HepG2 (cell line): ENCODE measurements at regions not wholly inside any gene's neighbourhood (a gene's known extent, or its start where the extent isn't known, plus 50 kb on each side); places are given as distances from the start of the nearest gene placed in this dataset.

ENCODE experiments used
- ATAC-seq: fragments of 200-7000 bp; cut with Tn5 transposase; 3 replicates; pipeline ENCODE4 v1.9.1; 2020; ENCODE audit warnings: mild to moderate bottlenecking, moderate library complexity
- BruUV-seq: library from RNA; stranded (reverse); fragments of 400-500 nt; replicated peaks from 2 replicates; lab custom pipeline; 2021; lab: Mats Ljungman, UMichigan
- CTCF ChIA-PET: fragments of 300-600 bp; formaldehyde crosslinking; extraction: SDS; loops from one replicate; lab custom pipeline; 2021; ENCODE audit warnings: low total read pairs, inconsistent platforms, low intra/inter-chr PET ratio; lab: Yijun Ruan, JAX
- POLR2A ChIA-PET: fragments of 350-600 bp; sonication (Branson Sonifier 250); formaldehyde crosslinking; loops from one replicate; lab custom pipeline; 2020; ENCODE audit warnings: antibody characterized with exemption, inconsistent platforms; lab: Yijun Ruan, JAX
- DNase-seq: peaks from one replicate; pipeline ENCODE4 v3.0.0-alpha.2; 2015; ENCODE audit warnings: low spot score
- FAIRE-seq: peaks from 3 replicates; lab custom pipeline; 2011; peaks lifted over from hg19 to GRCh38; lab: Jason Lieb, UNC
- H2AFZ ChIP-seq: one replicate; pipeline ENCODE4 v1.6.1; 2011; ENCODE audit warnings: low read length, inconsistent platforms
- H3K27ac ChIP-seq: fragments of 300-600 bp; 3 replicates; pipeline ENCODE4 v1.8.0; 2011; ENCODE audit warnings: mixed run types, mild to moderate bottlenecking, mixed read lengths, low read length, inconsistent platforms; ENCODE audit not compliant: insufficient read depth; ENCODE audit errors: extremely low read length
- H3K27me3 ChIP-seq, 2 experiments: fragments of 200-600 bp in 1 of 2; 2 replicates in 1 of 2; 3 replicates in 1 of 2; pipeline versions ENCODE4 v1.6.0 to v1.8.0; 2011; ENCODE audit warnings: low read length in 2 of 2, mild to moderate bottlenecking in 2 of 2, moderate library complexity in 2 of 2, inconsistent platforms in 1 of 2; ENCODE audit not compliant: insufficient read depth in 2 of 2, control insufficient read depth in 1 of 2
- H3K36me3 ChIP-seq, 2 experiments: fragments of 200-600 bp in 1 of 2; replicated peaks in 1 of 2; 2 replicates in 1 of 2; 3 replicates in 1 of 2; pipeline versions ENCODE4 v1.5.1 to v1.8.0; 2011; ENCODE audit warnings: low read length in 2 of 2, inconsistent platforms in 1 of 2; ENCODE audit not compliant: insufficient read depth in 2 of 2, control insufficient read depth in 1 of 2
- H3K4me1 ChIP-seq: 2 replicates; pipeline ENCODE4 v1.5.1; 2012; ENCODE audit warnings: low read length, inconsistent platforms; ENCODE audit not compliant: insufficient read depth
- H3K4me2 ChIP-seq: 2 replicates; pipeline ENCODE4 v1.6.0; 2011; ENCODE audit warnings: low read depth, low read length, inconsistent platforms
- H3K4me3 ChIP-seq, 3 experiments: fragments of 200-600 bp in 1 of 3; sonication (generic), shearing (Covaris generic) in 1 of 3; replicated peaks in 1 of 3; 2 replicates each; pipeline ENCODE4 v1.5.1; 2011 to 2016; ENCODE audit warnings: low read length in 3 of 3, inconsistent platforms in 2 of 3, low read depth in 2 of 3, mild to moderate bottlenecking in 2 of 3, control low read depth in 1 of 3, mixed read lengths in 1 of 3; ENCODE audit not compliant: insufficient read depth in 1 of 3
- H3K79me2 ChIP-seq: one replicate; pipeline ENCODE4 v1.6.1; 2011; ENCODE audit warnings: low read length, inconsistent platforms; ENCODE audit not compliant: insufficient read depth
- H3K9ac ChIP-seq: 2 replicates; pipeline ENCODE4 v1.6.0; 2011; ENCODE audit warnings: mild to moderate bottlenecking, low read depth, low read length, inconsistent platforms; ENCODE audit not compliant: insufficient read depth
- H3K9me3 ChIP-seq: 2 replicates; pipeline ENCODE4 v1.5.1; 2012; ENCODE audit warnings: mild to moderate bottlenecking, low read length
- H4K20me1 ChIP-seq: 2 replicates; pipeline ENCODE4 v1.6.0; 2011; ENCODE audit warnings: inconsistent platforms, mild to moderate bottlenecking, low read length, moderate library complexity; ENCODE audit not compliant: insufficient read depth
- ASH2L ChIP-seq: fragments of 300-600, 200-600 bp; sonication (generic); IDR thresholded peaks from 2 replicates; pipeline ENCODE4 v1.7.0; 2017; ENCODE audit warnings: low read depth, mild to moderate bottlenecking, moderate library complexity, mixed read lengths, low read length; ENCODE audit not compliant: insufficient read length
- BCL6 ChIP-seq: IDR thresholded peaks from 2 replicates; pipeline ENCODE4 v1.6.1; 2016; ENCODE audit warnings: missing genetic modification reagents, missing compliant biosample characterization
- CENPX ChIP-seq: sonication (generic); formaldehyde crosslinking; IDR thresholded peaks from 2 replicates; pipeline ENCODE4 v1.9.0; 2021; ENCODE audit warnings: mild to moderate bottlenecking, missing genetic modification reagents, moderate library complexity
- EZH2 ChIP-seq: conservative IDR thresholded peaks from 2 replicates; pipeline ENCODE4 v1.6.1; 2012; ENCODE audit warnings: mild to moderate bottlenecking, low read depth, low read length, moderate library complexity
- HDAC2 ChIP-seq: sonication (generic); formaldehyde crosslinking; IDR thresholded peaks from 2 replicates; pipeline ENCODE4 v1.4.0; 2020; ENCODE audit warnings: missing genetic modification reagents
- HNRNPK ChIP-seq: fragments of 200-400 bp; formaldehyde crosslinking; IDR thresholded peaks from 2 replicates; pipeline ENCODE4 v1.6.1; 2018; ENCODE audit warnings: low read length, low read depth, moderate library complexity, mild to moderate bottlenecking; ENCODE audit not compliant: poor library complexity, severe bottlenecking
- KLF15 ChIP-seq: sonication (generic); formaldehyde crosslinking; IDR thresholded peaks from 2 replicates; pipeline ENCODE4 v1.8.1; 2023; ENCODE audit warnings: borderline replicate concordance, mild to moderate bottlenecking, inconsistent platforms, missing genetic modification reagents, mixed read lengths
- NR2C2 ChIP-seq: sonication (generic); formaldehyde crosslinking; IDR thresholded peaks from 2 replicates; pipeline ENCODE4 v1.4.0; 2020; ENCODE audit warnings: missing genetic modification reagents, mild to moderate bottlenecking, moderate library complexity, borderline replicate concordance
- TOPORS ChIP-seq: sonication (generic); formaldehyde crosslinking; IDR thresholded peaks from 2 replicates; pipeline ENCODE4 v1.8.0; 2023; ENCODE audit warnings: mild to moderate bottlenecking, missing genetic modification reagents
- ZNF20 ChIP-seq: sonication (generic); formaldehyde crosslinking; IDR thresholded peaks from 2 replicates; pipeline ENCODE4 v1.4.0; 2020; ENCODE audit warnings: mild to moderate bottlenecking, moderate library complexity, missing genetic modification reagents
- ZNF225 ChIP-seq: sonication (generic); formaldehyde crosslinking; IDR thresholded peaks from 2 replicates; pipeline ENCODE4 v1.4.0; 2020; ENCODE audit warnings: mild to moderate bottlenecking, missing genetic modification reagents
- ZNF260 ChIP-seq: sonication (generic); formaldehyde crosslinking; IDR thresholded peaks from 2 replicates; pipeline ENCODE4 v1.4.0; 2020; ENCODE audit warnings: missing genetic modification reagents, low read depth, mild to moderate bottlenecking, borderline replicate concordance
- ZNF296 ChIP-seq: sonication (generic); formaldehyde crosslinking; conservative IDR thresholded peaks from 2 replicates; pipeline ENCODE4 v1.5.0; 2020; ENCODE audit warnings: mild to moderate bottlenecking, missing genetic modification reagents
- ZNF629 ChIP-seq: sonication (generic); formaldehyde crosslinking; conservative IDR thresholded peaks from 2 replicates; pipeline ENCODE4 v1.5.0; 2020; ENCODE audit warnings: missing genetic modification reagents
- ZNF891 ChIP-seq: sonication (generic); formaldehyde crosslinking; IDR thresholded peaks from 2 replicates; pipeline ENCODE4 v1.5.0; 2020; ENCODE audit warnings: mild to moderate bottlenecking, missing genetic modification reagents
- WGBS: methylation state at CpG from one replicate; pipeline ENCODE4 v1.1.6; 2017; ENCODE audit warnings: low lambda C conversion rate; 5-methylcytosine and 5-hydroxymethylcytosine counted together
- in situ Hi-C: cut with HindIII; loops from 2 replicates; pipeline ENCODE4 v1.10.0; 2017; ENCODE audit warnings: low pct_unique_long_range_greater_than_20kb; ENCODE audit not compliant: extremely low pct_ligation_motif_present
- intact Hi-C: fragments of 100-400 bp; cut with micrococcal nuclease; formaldehyde crosslinking; loops from one replicate; pipeline ENCODE4 v1.10.0; 2022; ENCODE audit not compliant: unreplicated experiment
- TF ChIP-seq, protein P1 (sequence below): sonication (generic); formaldehyde crosslinking; IDR thresholded peaks from 2 replicates; pipeline ENCODE4 v1.4.0; 2020; ENCODE audit warnings: mild to moderate bottlenecking, missing genetic modification reagents, borderline replicate concordance
- TF ChIP-seq, protein P2 (sequence below): sonication (generic); formaldehyde crosslinking; IDR thresholded peaks from 2 replicates; pipeline ENCODE4 v1.4.0; 2020; ENCODE audit warnings: missing genetic modification reagents, borderline replicate concordance

DNA sequence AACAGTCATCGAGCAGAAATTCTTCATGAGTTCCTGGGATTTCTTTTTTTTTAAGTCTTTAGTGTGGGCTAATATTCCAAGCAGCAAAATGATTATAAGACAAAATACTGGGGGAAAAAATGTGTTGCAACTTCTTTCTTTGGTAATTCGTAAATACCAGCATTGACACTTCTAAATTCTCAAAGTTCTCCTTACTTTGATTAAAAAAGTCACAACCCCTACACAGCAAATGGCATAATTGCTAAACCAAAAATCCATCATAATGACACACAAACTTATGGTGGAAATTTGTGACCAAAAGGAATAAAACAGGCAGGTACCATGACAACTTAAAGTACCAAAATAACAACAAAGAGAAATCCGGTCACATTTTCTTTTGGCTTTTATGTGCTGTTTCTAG is 585.2 kb upstream of the PKN2 start:
- DNase-seq, result no peak
- CTCF ChIA-PET, result no interaction called here
- H3K4me3 ChIP-seq, result no peak overlapping the region
- no peak for FAIRE-seq
- no peak for ATAC-seq
- intact Hi-C loops (no loop called here), in situ Hi-C loops (no loop called here)
- H3K9me3 ChIP-seq, result no peaks in the 10 kb centered on the region
- H2AFZ ChIP-seq, result no peak overlapping the region
- POLR2A ChIA-PET, result no interaction called here
- no peak overlapping the region for H3K4me2 ChIP-seq
- H3K4me1 ChIP-seq, result no peaks in the 10 kb centered on the region
- WGBS, result 20% methylated on average over 3 of the region's 3 CpGs
- no peaks in the 10 kb centered on the region for H3K79me2 ChIP-seq
- H3K27me3 ChIP-seq, result no peaks in the 10 kb centered on the region
- H3K9ac ChIP-seq, result no peak overlapping the region
- no peaks in the 10 kb centered on the region for H4K20me1 ChIP-seq
- H3K36me3 ChIP-seq, result no peaks in the 10 kb centered on the region
- H3K27ac ChIP-seq, result no peak overlapping the region
- no peak for TF ChIP-seq ZNF20 (CRISPR knock-in tag)
- no peak for TF ChIP-seq ZNF225 (CRISPR knock-in tag)
- TF ChIP-seq NR2C2 (CRISPR knock-in tag), result no peak
- TF ChIP-seq, protein P1, sequence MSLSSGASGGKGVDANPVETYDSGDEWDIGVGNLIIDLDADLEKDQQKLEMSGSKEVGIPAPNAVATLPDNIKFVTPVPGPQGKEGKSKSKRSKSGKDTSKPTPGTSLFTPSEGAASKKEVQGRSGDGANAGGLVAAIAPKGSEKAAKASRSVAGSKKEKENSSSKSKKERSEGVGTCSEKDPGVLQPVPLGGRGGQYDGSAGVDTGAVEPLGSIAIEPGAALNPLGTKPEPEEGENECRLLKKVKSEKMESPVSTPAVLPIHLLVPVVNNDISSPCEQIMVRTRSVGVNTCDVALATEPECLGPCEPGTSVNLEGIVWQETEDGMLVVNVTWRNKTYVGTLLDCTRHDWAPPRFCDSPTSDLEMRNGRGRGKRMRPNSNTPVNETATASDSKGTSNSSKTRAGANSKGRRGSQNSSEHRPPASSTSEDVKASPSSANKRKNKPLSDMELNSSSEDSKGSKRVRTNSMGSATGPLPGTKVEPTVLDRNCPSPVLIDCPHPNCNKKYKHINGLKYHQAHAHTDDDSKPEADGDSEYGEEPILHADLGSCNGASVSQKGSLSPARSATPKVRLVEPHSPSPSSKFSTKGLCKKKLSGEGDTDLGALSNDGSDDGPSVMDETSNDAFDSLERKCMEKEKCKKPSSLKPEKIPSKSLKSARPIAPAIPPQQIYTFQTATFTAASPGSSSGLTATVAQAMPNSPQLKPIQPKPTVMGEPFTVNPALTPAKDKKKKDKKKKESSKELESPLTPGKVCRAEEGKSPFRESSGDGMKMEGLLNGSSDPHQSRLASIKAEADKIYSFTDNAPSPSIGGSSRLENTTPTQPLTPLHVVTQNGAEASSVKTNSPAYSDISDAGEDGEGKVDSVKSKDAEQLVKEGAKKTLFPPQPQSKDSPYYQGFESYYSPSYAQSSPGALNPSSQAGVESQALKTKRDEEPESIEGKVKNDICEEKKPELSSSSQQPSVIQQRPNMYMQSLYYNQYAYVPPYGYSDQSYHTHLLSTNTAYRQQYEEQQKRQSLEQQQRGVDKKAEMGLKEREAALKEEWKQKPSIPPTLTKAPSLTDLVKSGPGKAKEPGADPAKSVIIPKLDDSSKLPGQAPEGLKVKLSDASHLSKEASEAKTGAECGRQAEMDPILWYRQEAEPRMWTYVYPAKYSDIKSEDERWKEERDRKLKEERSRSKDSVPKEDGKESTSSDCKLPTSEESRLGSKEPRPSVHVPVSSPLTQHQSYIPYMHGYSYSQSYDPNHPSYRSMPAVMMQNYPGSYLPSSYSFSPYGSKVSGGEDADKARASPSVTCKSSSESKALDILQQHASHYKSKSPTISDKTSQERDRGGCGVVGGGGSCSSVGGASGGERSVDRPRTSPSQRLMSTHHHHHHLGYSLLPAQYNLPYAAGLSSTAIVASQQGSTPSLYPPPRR (CRISPR knock-in tag), result no peak
- no peak for TF ChIP-seq ZNF260
- no peak for TF ChIP-seq HNRNPK
- TF ChIP-seq ZNF296 (CRISPR knock-in tag), result no peak
- no peak for TF ChIP-seq HDAC2 (CRISPR knock-in tag)
- no peak for TF ChIP-seq CENPX (CRISPR knock-in tag)
- no peak for TF ChIP-seq ZNF629 (CRISPR knock-in tag)
- TF ChIP-seq TOPORS (CRISPR knock-in tag), result no peak
- TF ChIP-seq KLF15 (CRISPR knock-in tag), result no peak
- TF ChIP-seq BCL6 (CRISPR knock-in tag), result no peak
- no peak for TF ChIP-seq ZNF891
- no peak for TF ChIP-seq EZH2
- TF ChIP-seq, protein P2, sequence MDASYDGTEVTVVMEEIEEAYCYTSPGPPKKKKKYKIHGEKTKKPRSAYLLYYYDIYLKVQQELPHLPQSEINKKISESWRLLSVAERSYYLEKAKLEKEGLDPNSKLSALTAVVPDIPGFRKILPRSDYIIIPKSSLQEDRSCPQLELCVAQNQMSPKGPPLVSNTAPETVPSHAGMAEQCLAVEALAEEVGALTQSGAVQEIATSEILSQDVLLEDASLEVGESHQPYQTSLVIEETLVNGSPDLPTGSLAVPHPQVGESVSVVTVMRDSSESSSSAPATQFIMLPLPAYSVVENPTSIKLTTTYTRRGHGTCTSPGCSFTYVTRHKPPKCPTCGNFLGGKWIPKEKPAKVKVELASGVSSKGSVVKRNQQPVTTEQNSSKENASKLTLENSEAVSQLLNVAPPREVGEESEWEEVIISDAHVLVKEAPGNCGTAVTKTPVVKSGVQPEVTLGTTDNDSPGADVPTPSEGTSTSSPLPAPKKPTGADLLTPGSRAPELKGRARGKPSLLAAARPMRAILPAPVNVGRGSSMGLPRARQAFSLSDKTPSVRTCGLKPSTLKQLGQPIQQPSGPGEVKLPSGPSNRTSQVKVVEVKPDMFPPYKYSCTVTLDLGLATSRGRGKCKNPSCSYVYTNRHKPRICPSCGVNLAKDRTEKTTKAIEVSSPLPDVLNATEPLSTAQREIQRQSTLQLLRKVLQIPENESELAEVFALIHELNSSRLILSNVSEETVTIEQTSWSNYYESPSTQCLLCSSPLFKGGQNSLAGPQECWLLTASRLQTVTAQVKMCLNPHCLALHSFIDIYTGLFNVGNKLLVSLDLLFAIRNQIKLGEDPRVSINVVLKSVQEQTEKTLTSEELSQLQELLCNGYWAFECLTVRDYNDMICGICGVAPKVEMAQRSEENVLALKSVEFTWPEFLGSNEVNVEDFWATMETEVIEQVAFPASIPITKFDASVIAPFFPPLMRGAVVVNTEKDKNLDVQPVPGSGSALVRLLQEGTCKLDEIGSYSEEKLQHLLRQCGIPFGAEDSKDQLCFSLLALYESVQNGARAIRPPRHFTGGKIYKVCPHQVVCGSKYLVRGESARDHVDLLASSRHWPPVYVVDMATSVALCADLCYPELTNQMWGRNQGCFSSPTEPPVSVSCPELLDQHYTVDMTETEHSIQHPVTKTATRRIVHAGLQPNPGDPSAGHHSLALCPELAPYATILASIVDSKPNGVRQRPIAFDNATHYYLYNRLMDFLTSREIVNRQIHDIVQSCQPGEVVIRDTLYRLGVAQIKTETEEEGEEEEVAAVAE, result no peak
- TF ChIP-seq ASH2L, result no peak
- no TSS peak for BruUV-seq
